Naive B cell (primary cell): ENCODE measurements at regions not wholly inside any gene's neighbourhood (a gene's known extent, or its start where the extent isn't known, plus 50 kb on each side); places are given as distances from the start of the nearest gene placed in this dataset.

Source experiments
- ATAC-seq, 2 donors: fragments of 150-1000 bp; cut with Tn5 transposase; 2 replicates each; pipeline ENCODE4 v1.10.0; 2021; ENCODE audit warnings: low read depth in 2 of 2, mild to moderate bottlenecking in 2 of 2, moderate library complexity in 2 of 2
- DNase-seq: peaks from one replicate; pipeline ENCODE4 v3.0.0; 2022
- H3K27ac Mint-ChIP-seq, 6 donors: one replicate each; pipeline ENCODE4 v1.8.0; 2020 to 2022; ENCODE audit warnings: mild to moderate bottlenecking in 6 of 6, mixed read lengths in 6 of 6, moderate library complexity in 5 of 6, inconsistent platforms in 2 of 6
- H3K27me3 Mint-ChIP-seq, 3 donors: one replicate each; pipeline ENCODE4 v1.8.0; 2021 to 2022; ENCODE audit warnings: mixed read lengths in 3 of 3, mild to moderate bottlenecking in 1 of 3
- H3K36me3 Mint-ChIP-seq, 2 donors: one replicate each; pipeline ENCODE4 v1.8.0; 2020 to 2022; ENCODE audit warnings: mixed read lengths in 2 of 2, inconsistent platforms in 1 of 2, mild to moderate bottlenecking in 1 of 2
- H3K4me1 Mint-ChIP-seq, 3 donors: one replicate each; pipeline ENCODE4 v1.8.0; 2020 to 2022; ENCODE audit warnings: mixed read lengths in 3 of 3, inconsistent platforms in 1 of 3, mild to moderate bottlenecking in 1 of 3, moderate library complexity in 1 of 3
- H3K4me3 Mint-ChIP-seq, 8 donors: one replicate each; pipeline ENCODE4 v1.8.0; 2020 to 2022; ENCODE audit warnings: mild to moderate bottlenecking in 8 of 8, mixed read lengths in 8 of 8, moderate library complexity in 8 of 8, inconsistent platforms in 2 of 8
- H3K9me3 Mint-ChIP-seq, 7 donors: one replicate each; pipeline ENCODE4 v1.8.0; 2020 to 2022; ENCODE audit warnings: mixed read lengths in 7 of 7, mild to moderate bottlenecking in 5 of 7, inconsistent platforms in 2 of 7, moderate library complexity in 1 of 7

DNA sequence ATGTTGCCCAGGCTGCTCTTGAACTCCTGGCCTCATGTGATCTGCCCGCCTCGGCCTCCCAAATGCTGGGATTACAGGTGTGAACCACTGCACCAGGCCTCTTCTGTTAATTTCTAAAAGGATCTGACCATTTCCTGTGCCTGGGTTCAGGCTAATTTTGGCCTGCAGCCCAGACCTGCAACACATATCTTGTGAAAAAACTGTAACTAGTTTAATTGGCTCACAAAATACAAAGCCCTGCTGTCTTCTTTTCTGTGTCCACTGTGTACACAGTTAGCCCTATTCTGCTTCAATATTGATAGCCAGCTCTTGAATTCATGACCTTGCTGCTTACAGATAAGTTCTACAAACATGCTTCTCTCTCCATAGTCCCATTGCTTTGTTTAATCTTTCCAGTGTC is 753.5 kb downstream of the PDHA2 start:
- Mint-ChIP-seq H3K36me3 (no peaks in the 10 kb centered on the region), H3K9me3 (peaks cover 2 to 15% (median 7%) of the 10 kb centered on the region in 7 donors), H3K4me3 (no peak overlapping the region), H3K27me3 (no peaks in the 10 kb centered on the region), H3K27ac (no peak overlapping the region), H3K4me1 (no peaks in the 10 kb centered on the region)
- DNase-seq (no peak), ATAC-seq (no peak)

DNA sequence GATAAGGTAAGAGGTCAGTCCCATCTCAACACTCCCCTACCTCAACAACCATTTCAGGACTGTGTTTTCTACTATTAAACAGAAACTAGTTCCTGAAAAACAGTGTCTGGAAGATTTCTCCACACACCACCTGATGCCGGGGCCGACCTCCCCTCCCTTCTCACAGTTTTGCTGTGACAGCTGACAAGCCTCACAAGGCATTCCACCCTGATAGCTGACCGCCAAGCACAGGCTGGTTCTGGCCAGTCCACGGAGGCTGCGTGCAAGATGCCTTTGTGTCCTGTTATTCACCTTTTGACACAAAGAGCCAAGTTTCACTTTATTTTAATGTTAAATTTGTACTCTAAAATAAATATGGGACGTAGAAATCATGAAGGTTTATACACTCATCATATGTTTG is 758.6 kb downstream of the PDHA2 start:
- H3K4me3 Mint-ChIP-seq, result no peak overlapping the region
- DNase-seq (no peak), ATAC-seq (no peak)
- H3K36me3 Mint-ChIP-seq, result no peaks in the 10 kb centered on the region
- no peaks in the 10 kb centered on the region for H3K27me3 Mint-ChIP-seq
- H3K9me3 Mint-ChIP-seq, result peaks cover 0 to 5% (median 2%) of the 10 kb centered on the region in 7 donors
- H3K27ac Mint-ChIP-seq, result peak overlapping the region in 1 of 6 donors; percentile 33
- H3K4me1 Mint-ChIP-seq, result no peaks in the 10 kb centered on the region

GRCh38 chr4:96599752-96600151 is 759.9 kb downstream of the PDHA2 start:
- Mint-ChIP-seq H3K36me3 (no peaks in the 10 kb centered on the region), H3K9me3 (peaks cover 0 to 5% (median 2%) of the 10 kb centered on the region in 7 donors), H3K4me3 (peak overlapping the region in 1 of 8 donors; percentile 20), H3K27ac (peak overlapping the region in 1 of 6 donors; percentile 40), H3K4me1 (no peaks in the 10 kb centered on the region), H3K27me3 (no peaks in the 10 kb centered on the region)
- DNase-seq, result no peak
- no peak for ATAC-seq

GRCh38 chr4:96602661-96603060 is 762.8 kb downstream of the PDHA2 start:
- no peaks in the 10 kb centered on the region for H3K27me3 Mint-ChIP-seq
- H3K4me1 Mint-ChIP-seq, result no peaks in the 10 kb centered on the region
- no peak overlapping the region for H3K27ac Mint-ChIP-seq
- ATAC-seq (no peak), DNase-seq (no peak)
- H3K36me3 Mint-ChIP-seq, result no peaks in the 10 kb centered on the region
- no peak overlapping the region for H3K4me3 Mint-ChIP-seq
- peaks cover 0 to 5% (median 0%) of the 10 kb centered on the region in 7 donors for H3K9me3 Mint-ChIP-seq

- H3K4me3 Mint-ChIP-seq, result no peak overlapping the region
- no peaks in the 10 kb centered on the region for H3K4me1 Mint-ChIP-seq
- no peak overlapping the region for H3K27ac Mint-ChIP-seq
- no peaks in the 10 kb centered on the region for H3K27me3 Mint-ChIP-seq
- ATAC-seq (no peak), DNase-seq (no peak)
- H3K36me3 Mint-ChIP-seq, result no peaks in the 10 kb centered on the region
- H3K9me3 Mint-ChIP-seq, result peaks cover 0 to 9% (median 2%) of the 10 kb centered on the region in 7 donors
Observed at GRCh38 chr4:96603641-96604040, 763.7 kb downstream of the PDHA2 start.

DNA sequence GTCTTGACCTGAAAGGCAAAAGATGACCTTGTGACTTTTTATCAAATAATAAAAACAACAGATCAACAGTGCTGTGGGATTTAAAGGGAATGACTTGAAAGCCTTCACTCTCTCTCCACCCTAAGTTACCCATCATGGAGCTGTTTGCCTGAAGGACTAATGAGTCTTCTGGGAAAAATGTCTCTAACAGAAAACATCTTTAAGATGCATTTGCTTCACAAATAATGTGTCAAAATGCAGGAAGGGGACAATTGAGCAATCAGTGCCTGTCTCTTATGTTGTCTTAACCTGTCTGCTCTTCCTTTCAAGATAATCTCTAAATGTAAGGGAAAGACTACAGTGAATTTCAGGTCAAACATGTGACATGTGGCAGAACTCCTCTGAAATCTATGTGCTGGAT is 766.6 kb downstream of the PDHA2 start:
- DNase-seq, result no peak
- no peak overlapping the region for H3K27ac Mint-ChIP-seq
- H3K27me3 Mint-ChIP-seq, result no peaks in the 10 kb centered on the region
- H3K36me3 Mint-ChIP-seq, result no peaks in the 10 kb centered on the region
- H3K4me3 Mint-ChIP-seq, result no peak overlapping the region
- no peaks in the 10 kb centered on the region for H3K4me1 Mint-ChIP-seq
- ATAC-seq, result no peak
- peaks cover 0 to 12% (median 5%) of the 10 kb centered on the region in 7 donors for H3K9me3 Mint-ChIP-seq

- H3K27ac Mint-ChIP-seq, result no peak overlapping the region
- no peak for ATAC-seq
Observed at GRCh38 chr4:96626023-96626422, 786.1 kb downstream of the PDHA2 start.

DNA sequence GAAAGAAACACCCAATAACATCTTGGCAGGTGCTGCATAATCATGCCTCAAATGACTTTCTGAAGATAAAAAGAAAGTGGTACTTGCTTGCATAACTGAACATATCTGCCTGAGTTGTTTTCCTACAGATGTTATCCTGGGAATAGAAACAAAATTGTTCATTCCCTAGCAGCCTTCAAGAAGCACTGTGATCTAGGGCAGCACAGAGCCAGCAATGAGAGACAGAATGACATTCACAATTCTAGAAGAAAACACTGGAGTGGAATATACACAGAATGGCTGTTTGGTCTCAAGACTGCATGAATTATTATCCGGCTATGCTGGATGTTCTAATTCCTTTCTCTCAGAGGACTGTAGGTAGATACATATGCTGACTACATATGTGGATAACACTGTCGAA is 790.9 kb downstream of the PDHA2 start:
- no peak for ATAC-seq
- Mint-ChIP-seq H3K27ac (no peak overlapping the region), H3K27me3 (no peaks in the 10 kb centered on the region), H3K9me3 (peaks cover 0 to 8% (median 2%) of the 10 kb centered on the region in 7 donors), H3K4me3 (no peak overlapping the region), H3K36me3 (no peaks in the 10 kb centered on the region), H3K4me1 (no peaks in the 10 kb centered on the region)
- DNase-seq, result no peak

More at GRCh38 chr4:96626023-96626422, 786.1 kb downstream of the PDHA2 start:
- no peaks in the 10 kb centered on the region for H3K27me3 Mint-ChIP-seq
- H3K9me3 Mint-ChIP-seq, result peaks cover 0 to 9% (median 2%) of the 10 kb centered on the region in 7 donors
- H3K36me3 Mint-ChIP-seq, result no peaks in the 10 kb centered on the region
- H3K4me3 Mint-ChIP-seq, result no peak overlapping the region
- no peak for DNase-seq
- no peaks in the 10 kb centered on the region for H3K4me1 Mint-ChIP-seq

DNA sequence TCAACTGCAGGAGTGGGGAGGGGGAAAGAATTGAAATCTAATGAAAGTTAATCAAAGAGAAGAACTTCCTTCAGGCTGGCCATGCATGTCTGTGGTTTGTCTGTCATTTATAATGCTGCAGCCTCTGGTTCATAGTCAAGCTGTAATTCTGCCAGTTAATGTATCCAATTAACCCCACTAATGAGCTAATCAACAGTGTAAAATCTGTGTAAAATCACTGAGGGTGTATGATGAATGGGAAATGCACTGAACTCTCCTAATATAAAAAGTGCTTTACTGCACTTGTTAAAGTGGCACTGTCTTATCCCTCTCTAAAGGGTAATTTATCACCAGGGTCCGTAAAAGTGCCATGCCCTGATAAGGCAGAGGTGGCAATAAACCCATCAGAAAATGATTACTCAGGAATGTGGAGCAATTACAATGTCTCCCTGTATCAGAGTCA is 798.1 kb downstream of the PDHA2 start:
- Mint-ChIP-seq H3K36me3 (no peaks in the 10 kb centered on the region), H3K4me3 (no peak overlapping the region), H3K4me1 (no peaks in the 10 kb centered on the region), H3K27me3 (no peaks in the 10 kb centered on the region), H3K27ac (no peak overlapping the region), H3K9me3 (peaks cover 2 to 26% (median 7%) of the 10 kb centered on the region in 7 donors)
- no peak for DNase-seq
- ATAC-seq, result no peak

- no peak for DNase-seq
- Mint-ChIP-seq H3K4me3 (no peak overlapping the region), H3K9me3 (peaks cover 2 to 26% (median 7%) of the 10 kb centered on the region in 7 donors), H3K36me3 (no peaks in the 10 kb centered on the region), H3K27me3 (no peaks in the 10 kb centered on the region), H3K27ac (no peak overlapping the region), H3K4me1 (no peaks in the 10 kb centered on the region)
- no peak for ATAC-seq
Observed at GRCh38 chr4:96639932-96640331, 800.0 kb downstream of the PDHA2 start.

GRCh38 chr4:96642490-96642889 is 802.6 kb downstream of the PDHA2 start:
- Mint-ChIP-seq H3K27me3 (no peaks in the 10 kb centered on the region), H3K36me3 (no peaks in the 10 kb centered on the region), H3K27ac (no peak overlapping the region), H3K4me1 (no peaks in the 10 kb centered on the region), H3K4me3 (no peak overlapping the region), H3K9me3 (peaks cover 3 to 17% (median 5%) of the 10 kb centered on the region in 7 donors)
- ATAC-seq (no peak), DNase-seq (no peak)

GRCh38 chr4:96646146-96646545 is 806.3 kb downstream of the PDHA2 start:
- Mint-ChIP-seq H3K9me3 (peaks cover 0 to 11% (median 4%) of the 10 kb centered on the region in 7 donors), H3K4me3 (no peak overlapping the region), H3K27ac (no peak overlapping the region), H3K36me3 (no peaks in the 10 kb centered on the region), H3K27me3 (no peaks in the 10 kb centered on the region), H3K4me1 (no peaks in the 10 kb centered on the region)
- DNase-seq (no peak), ATAC-seq (no peak)

GRCh38 chr4:96649536-96649935 is 809.6 kb downstream of the PDHA2 start:
- ATAC-seq (no peak), DNase-seq (no peak)
- peaks cover 0 to 7% (median 3%) of the 10 kb centered on the region in 7 donors for H3K9me3 Mint-ChIP-seq
- no peak overlapping the region for H3K4me3 Mint-ChIP-seq
- H3K27me3 Mint-ChIP-seq, result no peaks in the 10 kb centered on the region
- no peaks in the 10 kb centered on the region for H3K36me3 Mint-ChIP-seq
- no peaks in the 10 kb centered on the region for H3K4me1 Mint-ChIP-seq
- no peak overlapping the region for H3K27ac Mint-ChIP-seq

DNA sequence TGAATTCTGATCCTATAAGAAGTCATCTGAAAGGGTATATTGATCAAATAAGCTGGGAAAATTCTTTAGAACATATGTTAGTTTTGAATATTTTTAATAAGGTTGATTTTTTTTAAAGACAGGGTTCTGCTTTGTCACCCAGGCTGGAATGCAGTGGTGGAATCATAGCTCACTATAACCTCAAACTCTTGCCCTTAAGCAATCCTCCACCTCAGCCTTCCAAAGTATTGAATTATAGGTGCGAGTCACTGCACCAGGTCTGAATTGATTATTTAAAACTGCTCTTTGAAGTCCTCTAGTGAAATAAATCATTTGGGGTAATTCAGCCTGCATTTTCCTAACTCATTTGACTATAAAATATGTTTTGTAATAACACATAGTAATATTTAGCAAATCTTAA is 812.3 kb downstream of the PDHA2 start:
- H3K36me3 Mint-ChIP-seq, result no peaks in the 10 kb centered on the region
- no peaks in the 10 kb centered on the region for H3K27me3 Mint-ChIP-seq
- H3K4me3 Mint-ChIP-seq, result no peak overlapping the region
- no peaks in the 10 kb centered on the region for H3K4me1 Mint-ChIP-seq
- peaks cover 0 to 7% (median 0%) of the 10 kb centered on the region in 7 donors for H3K9me3 Mint-ChIP-seq
- no peak overlapping the region for H3K27ac Mint-ChIP-seq
- DNase-seq (no peak), ATAC-seq (no peak)

GRCh38 chr4:96652821-96653220 is 812.9 kb downstream of the PDHA2 start:
- no peak for ATAC-seq
- Mint-ChIP-seq H3K4me3 (no peak overlapping the region), H3K9me3 (peaks cover 0 to 7% (median 0%) of the 10 kb centered on the region in 7 donors), H3K4me1 (no peaks in the 10 kb centered on the region), H3K36me3 (no peaks in the 10 kb centered on the region), H3K27me3 (no peaks in the 10 kb centered on the region), H3K27ac (no peak overlapping the region)
- no peak for DNase-seq
